ENCODE measurements at regions not wholly inside any gene's neighbourhood (a gene's known extent, or its start where the extent isn't known, plus 50 kb on each side); places are given as distances from the start of the nearest gene placed in this dataset.

DNA sequence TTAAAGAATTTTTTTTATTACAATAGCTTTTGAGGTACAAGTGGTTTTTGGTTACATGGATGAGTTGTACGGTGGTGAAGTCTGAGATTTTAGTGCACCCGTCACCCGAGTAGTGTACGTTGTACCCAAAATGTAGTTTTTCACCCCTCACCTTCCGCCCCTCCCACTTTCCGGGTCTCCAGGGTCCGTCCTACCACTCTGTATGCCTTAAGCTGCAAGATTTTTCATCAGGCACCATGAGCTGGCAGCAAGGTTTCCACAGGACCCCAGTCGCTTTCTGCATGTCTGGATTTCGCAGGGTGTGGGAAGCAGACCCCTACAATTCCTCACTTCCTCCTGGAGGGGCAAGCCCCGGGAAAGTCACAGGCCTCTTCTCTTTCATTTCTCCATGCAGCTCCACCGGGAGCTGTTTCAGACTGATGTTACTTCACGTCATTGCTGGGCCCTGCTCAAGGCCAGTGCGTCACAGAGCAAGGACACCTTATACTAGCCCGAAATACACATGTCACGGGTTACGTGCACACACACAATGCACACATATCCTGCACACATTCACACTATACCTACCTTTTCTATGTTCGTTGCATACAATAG, 179.1 kb downstream of the ZFP36L2 start:
- H3K27ac ChIP-seq: no peak overlapping the region
- DNase-seq: no peak
- H3K4me1 ChIP-seq: no peaks in the 10 kb centered on the region

DNA sequence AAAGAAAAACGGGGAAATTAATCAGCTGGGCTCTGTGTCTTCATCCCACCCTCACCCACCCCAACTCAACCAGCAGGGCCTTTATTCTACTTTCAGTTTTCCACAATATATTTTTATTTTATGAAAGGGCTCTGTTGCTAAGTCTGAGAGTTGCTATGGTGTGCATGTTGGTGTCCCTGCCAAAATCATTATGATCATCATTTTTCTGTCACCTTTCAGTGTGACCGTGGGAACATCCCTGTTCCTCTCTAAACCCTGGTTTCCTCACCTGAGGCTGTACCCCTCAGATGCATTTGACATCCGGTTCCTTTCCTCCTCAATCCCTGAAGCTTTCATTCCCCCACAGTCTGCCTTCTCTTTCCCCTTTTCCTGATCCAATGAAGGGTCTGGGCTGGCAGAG, 180.5 kb downstream of the ZFP36L2 start:
- no peak for DNase-seq
- Histone ChIP-seq H3K9ac (ENCODE audit: low read depth in 2 of 2, low read length in 2 of 2) (no peak overlapping the region), H3K9me3 (no peaks in the 10 kb centered on the region), H3K4me1 (no peaks in the 10 kb centered on the region), H3K36me3 (no peaks in the 10 kb centered on the region), H3K27me3 (no peaks in the 10 kb centered on the region), H3K27ac (no peak overlapping the region), H3K4me3 (no peak overlapping the region)
- TF ChIP-seq, protein P1, sequence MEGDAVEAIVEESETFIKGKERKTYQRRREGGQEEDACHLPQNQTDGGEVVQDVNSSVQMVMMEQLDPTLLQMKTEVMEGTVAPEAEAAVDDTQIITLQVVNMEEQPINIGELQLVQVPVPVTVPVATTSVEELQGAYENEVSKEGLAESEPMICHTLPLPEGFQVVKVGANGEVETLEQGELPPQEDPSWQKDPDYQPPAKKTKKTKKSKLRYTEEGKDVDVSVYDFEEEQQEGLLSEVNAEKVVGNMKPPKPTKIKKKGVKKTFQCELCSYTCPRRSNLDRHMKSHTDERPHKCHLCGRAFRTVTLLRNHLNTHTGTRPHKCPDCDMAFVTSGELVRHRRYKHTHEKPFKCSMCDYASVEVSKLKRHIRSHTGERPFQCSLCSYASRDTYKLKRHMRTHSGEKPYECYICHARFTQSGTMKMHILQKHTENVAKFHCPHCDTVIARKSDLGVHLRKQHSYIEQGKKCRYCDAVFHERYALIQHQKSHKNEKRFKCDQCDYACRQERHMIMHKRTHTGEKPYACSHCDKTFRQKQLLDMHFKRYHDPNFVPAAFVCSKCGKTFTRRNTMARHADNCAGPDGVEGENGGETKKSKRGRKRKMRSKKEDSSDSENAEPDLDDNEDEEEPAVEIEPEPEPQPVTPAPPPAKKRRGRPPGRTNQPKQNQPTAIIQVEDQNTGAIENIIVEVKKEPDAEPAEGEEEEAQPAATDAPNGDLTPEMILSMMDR (IDR thresholded peaks at IDR 0.05): no peak
- intact Hi-C loops (cut with DNase I): no loop called here

More for the DNA sequence above, 179.1 kb downstream of the ZFP36L2 start:
- H3K4me3 ChIP-seq: no peak overlapping the region
- H3K36me3 ChIP-seq: no peaks in the 10 kb centered on the region
- H3K9ac ChIP-seq (ENCODE audit: low read depth in 2 of 2, low read length in 2 of 2): no peak overlapping the region
- no peaks in the 10 kb centered on the region for H3K9me3 ChIP-seq
- H3K27me3 ChIP-seq: no peaks in the 10 kb centered on the region
- intact Hi-C loops (cut with DNase I): no loop called here
- TF ChIP-seq, protein P1 (IDR thresholded peaks at IDR 0.05): no peak

DNA sequence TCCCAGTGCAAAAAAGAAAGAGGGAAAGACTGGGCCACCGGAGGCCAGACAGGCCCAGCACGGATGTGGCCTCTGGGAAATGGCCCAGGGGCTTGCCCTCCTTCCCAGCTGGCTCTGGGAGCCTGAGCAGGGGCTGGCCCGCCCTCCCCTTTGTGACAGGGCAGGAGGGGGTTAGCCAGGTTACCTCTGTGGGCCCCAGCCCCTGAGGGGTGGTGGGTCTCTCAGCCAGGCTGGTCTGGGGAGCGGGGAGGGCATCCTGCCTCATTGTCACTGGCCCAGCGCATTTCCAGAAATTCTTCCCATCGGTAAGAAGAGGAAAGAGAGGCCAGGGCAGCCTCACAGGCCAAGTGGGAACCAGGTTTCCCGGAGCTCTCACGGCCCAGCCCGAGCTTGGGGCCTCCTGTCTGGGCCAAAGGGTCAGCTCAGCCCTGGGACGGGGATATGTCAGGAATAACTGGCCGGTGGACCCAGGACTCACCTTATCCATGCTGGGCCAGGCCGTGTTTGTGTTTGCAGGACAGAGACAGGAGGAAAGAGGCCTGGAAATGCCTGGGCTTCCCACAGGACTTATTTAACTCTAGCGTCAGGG, 182.2 kb downstream of the ZFP36L2 start:
- H3K36me3 ChIP-seq: no peaks in the 10 kb centered on the region
- H3K9ac ChIP-seq (ENCODE audit: low read depth in 2 of 2, low read length in 2 of 2): no peak overlapping the region
- H3K27me3 ChIP-seq: no peaks in the 10 kb centered on the region
- no peaks in the 10 kb centered on the region for H3K9me3 ChIP-seq
- H3K4me1 ChIP-seq: no peaks in the 10 kb centered on the region
- intact Hi-C loops (cut with DNase I): no loop called here
- TF ChIP-seq, protein P1 (IDR thresholded peaks at IDR 0.05): no peak
- H3K27ac ChIP-seq: no peak overlapping the region
- H3K4me3 ChIP-seq: no peak overlapping the region
- no peak for DNase-seq

DNA sequence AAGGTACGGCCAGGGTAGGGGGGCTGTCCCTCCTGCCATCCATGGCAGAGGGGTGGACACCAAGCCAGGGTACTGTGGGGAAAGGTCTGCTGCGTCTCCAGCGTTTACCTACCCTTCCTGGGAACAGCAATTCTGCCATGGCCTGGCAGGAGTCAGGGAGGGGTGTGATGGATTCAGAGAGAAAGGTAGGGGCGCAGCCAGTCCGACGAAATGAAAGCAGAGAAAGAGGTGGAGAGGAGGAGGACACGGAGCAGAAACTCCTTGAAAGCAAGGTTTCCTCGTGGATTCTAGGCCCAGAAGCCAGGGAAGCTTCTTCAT, 182.9 kb downstream of the ZFP36L2 start:
- Histone ChIP-seq H3K4me1 (no peaks in the 10 kb centered on the region), H3K27ac (no peak overlapping the region), H3K9ac (ENCODE audit: low read depth in 2 of 2, low read length in 2 of 2) (no peak overlapping the region), H3K27me3 (no peaks in the 10 kb centered on the region), H3K9me3 (no peaks in the 10 kb centered on the region), H3K4me3 (no peak overlapping the region), H3K36me3 (no peaks in the 10 kb centered on the region)
- TF ChIP-seq, protein P1 (IDR thresholded peaks at IDR 0.05): no peak
- no peak for DNase-seq
- intact Hi-C loops (cut with DNase I): no loop called here

DNA sequence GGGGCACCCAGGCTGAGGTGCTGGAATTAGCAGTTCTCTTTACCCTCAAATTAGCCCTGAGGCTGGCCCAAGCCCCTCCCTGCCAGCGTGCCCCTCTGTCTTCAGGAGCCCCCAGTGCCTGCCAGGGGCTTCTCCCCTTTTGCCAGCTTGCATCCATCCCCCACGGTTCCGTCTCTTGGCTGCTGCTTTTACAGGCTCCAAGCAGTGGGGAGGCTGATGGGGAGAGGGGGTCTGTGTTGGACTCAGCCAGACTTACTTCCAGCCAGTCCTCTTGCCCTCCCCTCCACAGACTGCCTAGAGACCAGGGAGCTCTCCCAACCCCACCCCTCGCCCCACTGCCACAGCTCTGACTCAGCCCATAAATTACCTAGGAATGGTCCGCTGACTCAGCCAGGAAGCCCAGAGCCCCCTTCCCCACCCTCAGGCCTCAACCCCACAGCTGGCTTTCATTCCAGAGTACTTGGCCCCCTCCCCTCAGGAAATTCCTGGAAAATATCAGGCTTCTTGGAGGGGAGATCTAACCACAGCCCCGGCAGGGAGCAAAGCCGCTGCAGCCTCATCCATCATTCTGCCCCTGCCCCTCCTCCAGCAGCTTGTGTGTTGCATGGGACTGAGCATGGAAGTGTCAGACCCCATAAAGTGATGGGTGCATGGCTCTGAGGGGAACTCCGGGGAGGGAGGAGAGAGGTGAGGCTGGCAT, 184.6 kb downstream of the ZFP36L2 start:
- TF ChIP-seq, protein P1 (IDR thresholded peaks at IDR 0.05): no peak
- H3K9ac ChIP-seq (ENCODE audit: low read depth in 2 of 2, low read length in 2 of 2): peak overlapping the region in 1 of 2 donors; percentile 40
- H3K36me3 ChIP-seq: no peaks in the 10 kb centered on the region
- DNase-seq: no peak
- no peaks in the 10 kb centered on the region for H3K27me3 ChIP-seq
- intact Hi-C loops (cut with DNase I): no loop called here
- H3K9me3 ChIP-seq: no peaks in the 10 kb centered on the region
- H3K27ac ChIP-seq: no peak overlapping the region
- H3K4me1 ChIP-seq: no peaks in the 10 kb centered on the region
- no peak overlapping the region for H3K4me3 ChIP-seq
